HPDE6-E6E7 (cell line): ENCODE measurements at regions not wholly inside any gene's neighbourhood (a gene's known extent, or its start where the extent isn't known, plus 50 kb on each side); places are given as distances from the start of the nearest gene placed in this dataset.

Experiments
- DNase-seq: peaks from one replicate; pipeline ENCODE4 v3.0.0; 2011; ENCODE audit warnings: missing footprints; ENCODE audit errors: extremely low spot score

DNA sequence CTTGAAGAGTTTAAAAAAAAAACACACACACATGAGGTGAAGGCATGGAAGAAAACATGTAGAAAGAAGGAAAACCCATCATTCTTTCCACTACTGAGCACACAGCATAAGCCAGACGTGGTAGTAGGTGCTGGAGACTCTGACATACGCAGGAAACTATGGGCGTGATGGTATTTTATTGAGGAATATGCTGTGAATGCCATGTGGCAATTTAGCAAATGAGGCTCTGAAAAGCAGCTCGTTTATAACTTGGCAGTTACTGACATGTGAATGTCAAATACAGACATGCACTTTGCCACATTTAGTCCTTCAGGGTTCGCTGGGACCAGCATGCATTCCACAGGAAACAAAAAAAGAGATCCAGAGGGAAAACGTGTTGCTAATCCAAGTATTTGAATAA, 74.3 kb upstream of the IFNAR2 start:
- DNase-seq = no peak

DNA sequence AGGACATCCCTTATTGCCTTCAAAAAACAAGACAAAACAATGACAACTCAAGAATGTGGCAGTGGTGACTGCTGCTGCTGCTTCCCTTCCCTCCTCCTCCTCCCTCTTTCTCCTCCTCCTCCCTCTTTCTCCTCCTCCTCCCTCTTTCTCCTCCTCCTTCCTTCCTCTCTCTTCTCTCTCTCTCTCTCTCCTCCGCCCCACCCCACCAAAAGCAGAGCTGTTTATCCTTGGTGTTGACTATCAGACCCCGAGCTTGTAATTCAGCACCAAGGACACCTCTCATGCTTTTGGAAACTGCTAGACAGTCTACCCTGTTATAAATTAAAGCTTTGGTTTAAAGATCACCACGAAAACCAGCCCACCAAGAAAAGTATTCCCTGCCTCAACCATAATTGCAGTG, 72.4 kb upstream of the IFNAR2 start:
- DNase-seq = no peak

DNA sequence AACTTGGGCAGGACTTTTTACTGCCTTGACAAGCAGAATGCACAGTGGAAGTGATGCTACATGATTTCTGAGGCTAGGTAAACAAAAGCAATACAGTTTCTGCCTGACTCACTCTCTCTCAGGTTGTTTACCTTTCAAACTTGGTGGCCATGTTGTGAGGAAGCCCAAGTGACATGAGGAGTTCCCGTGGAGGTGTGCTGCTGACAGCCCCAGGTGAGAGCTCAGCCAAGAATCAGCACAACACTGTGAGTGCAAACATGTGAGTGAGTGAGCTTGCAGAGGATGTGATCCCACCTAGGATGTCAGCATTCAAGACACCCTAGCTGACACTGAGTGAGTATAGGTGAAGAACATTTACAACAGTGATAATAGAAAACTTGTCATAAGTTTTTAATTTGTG, 71.1 kb upstream of the IFNAR2 start:
- DNase-seq = no peak

DNA sequence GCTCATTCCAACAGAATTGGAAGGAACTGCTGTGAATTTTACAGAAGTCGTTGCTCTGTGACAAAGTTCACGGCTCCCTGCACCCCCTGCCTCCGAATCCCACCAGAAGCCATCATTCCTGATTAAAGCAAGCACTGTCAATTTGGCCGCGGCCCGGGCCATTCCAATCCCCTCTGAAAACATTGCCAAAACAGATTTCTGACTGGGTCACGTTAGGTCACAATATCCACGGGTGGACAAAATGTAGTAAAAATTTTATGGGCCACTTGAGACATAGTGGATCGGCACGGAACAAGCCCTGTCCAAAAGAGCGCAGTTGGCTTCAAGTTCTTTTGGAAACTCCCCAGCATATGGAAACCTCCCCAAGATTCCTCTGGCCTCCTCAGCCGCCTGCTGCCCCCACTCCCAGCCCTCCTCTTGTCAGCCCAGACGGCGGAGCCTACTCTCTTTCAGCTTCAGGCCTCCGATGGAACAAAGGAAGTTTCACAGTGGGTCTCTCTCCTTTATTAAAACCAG, 67.2 kb upstream of the IFNAR2 start:
- no peak for DNase-seq

DNA sequence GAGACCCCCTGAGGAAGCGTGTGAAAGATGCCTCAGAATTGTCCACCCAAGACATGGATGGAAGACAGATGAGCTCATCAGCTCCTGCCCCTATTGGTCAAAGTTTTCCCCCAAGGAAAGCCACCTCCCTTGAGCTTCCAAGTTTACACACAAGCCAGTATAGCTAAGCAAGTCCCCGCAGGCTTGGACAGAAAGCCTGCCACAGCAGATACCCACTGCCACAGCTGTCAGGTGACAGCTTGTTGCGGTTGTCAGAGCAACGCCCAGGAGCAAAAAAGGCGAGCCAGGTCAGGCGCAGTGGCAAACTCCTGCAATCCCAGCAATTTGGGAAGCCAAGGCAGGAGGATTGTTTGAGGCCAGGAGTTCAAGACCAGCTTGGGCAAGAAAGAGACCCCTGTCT, 60.9 kb upstream of the IFNAR2 start:
- DNase-seq = peak; percentile 8

DNA sequence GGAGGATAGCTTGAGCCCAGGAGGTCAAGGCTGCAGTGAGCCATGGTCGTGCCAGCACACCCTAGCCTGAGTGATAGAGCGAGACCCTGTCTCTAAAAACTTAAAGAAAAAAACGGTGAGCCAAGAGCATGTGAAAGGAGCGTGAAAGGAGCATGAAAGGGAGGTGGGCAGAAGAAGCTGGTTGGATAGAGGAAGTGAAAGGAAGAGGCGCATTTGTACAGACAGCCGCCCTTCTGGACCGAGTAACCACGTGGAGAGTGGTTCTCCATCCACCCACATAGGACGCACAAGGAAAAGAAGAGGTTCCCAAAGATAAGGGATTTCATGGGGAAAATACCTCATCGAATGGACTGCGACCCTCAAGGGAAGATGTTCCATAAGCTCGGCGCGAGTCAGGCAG, 60.4 kb upstream of the IFNAR2 start:
- no peak for DNase-seq

DNA sequence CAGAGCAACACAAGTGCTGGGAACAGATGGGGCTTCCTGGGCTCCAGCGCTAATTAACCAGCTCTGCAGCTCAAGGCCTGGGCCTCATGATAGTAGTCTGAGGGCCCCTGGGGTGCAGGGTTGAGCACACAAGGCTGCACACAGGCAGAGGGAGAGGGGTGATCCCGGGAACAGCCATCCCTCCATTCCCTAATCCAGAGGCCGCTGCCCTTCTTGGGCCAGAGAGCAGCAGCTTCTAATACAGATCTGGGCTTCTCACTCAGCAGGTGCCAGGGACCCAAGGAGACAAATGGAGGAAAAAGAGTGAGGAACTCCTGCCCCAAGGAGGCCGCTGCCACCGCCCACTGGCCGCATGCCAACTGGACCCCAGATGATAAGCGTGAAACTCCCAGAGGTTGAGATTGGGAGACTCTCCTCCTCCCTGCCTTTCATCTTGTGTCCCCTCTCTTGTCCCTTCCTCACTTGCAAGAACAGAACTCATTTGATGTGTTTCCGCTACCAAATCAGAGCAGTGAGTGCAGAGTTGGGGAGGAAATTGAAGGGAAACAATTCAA, 58.0 kb upstream of the IFNAR2 start:
- no peak for DNase-seq

DNA sequence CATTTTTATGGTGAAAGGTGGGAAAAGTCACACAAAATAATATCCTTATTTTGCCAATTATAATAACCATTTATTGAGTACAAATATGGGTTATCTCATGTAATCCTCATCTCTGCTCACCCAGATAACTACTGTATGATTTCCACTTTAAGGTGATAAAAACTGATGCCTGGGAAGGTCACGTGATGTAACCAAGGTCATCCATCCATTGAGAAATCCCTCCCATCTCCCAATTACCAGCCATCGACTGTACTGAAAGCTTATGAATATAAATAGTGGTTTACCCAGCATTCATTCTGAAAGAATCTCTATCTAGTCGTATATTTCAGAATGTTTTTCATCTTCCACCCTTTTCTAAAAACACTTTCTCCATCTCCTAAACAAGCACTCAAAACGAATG, 55.0 kb upstream of the IFNAR2 start:
- no peak for DNase-seq
